GM12865 (cell line): ENCODE measurements at regions not wholly inside any gene's neighbourhood (a gene's known extent, or its start where the extent isn't known, plus 50 kb on each side); places are given as distances from the start of the nearest gene placed in this dataset.

ENCODE experiments used
- DNase-seq: peaks from one replicate; pipeline ENCODE4 v3.0.0; 2010; ENCODE audit warnings: low read depth
- H3K4me3 ChIP-seq: 2 replicates; pipeline ENCODE4 v1.5.1; 2011; ENCODE audit warnings: mild to moderate bottlenecking, low read depth, low read length, control low read depth
- TF ChIP-seq, protein P1 (sequence below): IDR thresholded peaks from 2 replicates; pipeline ENCODE4 v1.5.1; 2011; ENCODE audit warnings: low read length, control low read depth, low read depth, inconsistent platforms; ENCODE audit not compliant: insufficient read depth; ENCODE audit errors: missing control alignments

DNA sequence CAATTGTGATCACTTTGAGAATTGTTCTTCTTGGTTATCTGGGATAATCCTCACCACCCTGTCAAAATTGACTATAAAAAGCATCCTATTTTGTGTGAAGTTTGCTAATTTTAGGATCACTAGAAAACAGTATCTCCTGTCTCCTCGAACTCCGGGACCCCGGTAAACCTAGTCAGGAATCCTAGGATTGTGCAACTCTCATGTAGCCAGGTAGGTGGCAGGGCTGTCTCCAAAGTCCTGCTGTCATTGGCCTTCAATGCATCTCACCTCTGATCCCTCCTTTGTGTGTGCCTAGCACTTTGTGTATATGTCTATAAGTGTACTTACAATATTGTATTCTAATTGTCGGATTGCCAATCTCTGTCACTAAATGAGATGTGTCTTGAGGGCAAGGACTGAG lies 1564.8 kb downstream of the RPA4 start:
- no peak overlapping the region for H3K4me3 ChIP-seq
- TF ChIP-seq, protein P1, sequence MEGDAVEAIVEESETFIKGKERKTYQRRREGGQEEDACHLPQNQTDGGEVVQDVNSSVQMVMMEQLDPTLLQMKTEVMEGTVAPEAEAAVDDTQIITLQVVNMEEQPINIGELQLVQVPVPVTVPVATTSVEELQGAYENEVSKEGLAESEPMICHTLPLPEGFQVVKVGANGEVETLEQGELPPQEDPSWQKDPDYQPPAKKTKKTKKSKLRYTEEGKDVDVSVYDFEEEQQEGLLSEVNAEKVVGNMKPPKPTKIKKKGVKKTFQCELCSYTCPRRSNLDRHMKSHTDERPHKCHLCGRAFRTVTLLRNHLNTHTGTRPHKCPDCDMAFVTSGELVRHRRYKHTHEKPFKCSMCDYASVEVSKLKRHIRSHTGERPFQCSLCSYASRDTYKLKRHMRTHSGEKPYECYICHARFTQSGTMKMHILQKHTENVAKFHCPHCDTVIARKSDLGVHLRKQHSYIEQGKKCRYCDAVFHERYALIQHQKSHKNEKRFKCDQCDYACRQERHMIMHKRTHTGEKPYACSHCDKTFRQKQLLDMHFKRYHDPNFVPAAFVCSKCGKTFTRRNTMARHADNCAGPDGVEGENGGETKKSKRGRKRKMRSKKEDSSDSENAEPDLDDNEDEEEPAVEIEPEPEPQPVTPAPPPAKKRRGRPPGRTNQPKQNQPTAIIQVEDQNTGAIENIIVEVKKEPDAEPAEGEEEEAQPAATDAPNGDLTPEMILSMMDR = no peak
- DNase-seq = no peak

DNA sequence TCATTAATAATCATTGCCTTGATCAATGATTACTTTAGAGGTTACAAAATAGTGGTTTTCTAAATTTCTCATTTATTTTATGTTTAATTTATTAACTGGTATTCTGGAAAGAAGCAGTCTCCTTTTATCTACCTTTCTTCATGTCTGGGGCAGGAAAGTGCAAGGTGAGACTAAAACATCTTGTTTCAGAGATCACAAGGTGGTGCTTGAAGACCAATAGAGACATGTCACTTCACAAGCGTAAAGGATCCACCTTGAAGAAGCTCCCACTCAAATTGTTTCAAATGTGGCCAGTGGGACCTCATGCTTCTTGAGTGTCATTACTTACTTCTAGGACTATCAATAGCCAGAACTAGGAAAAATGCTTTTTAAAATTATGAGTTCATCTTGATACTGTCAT lies 1568.7 kb downstream of the RPA4 start:
- TF ChIP-seq, protein P1 = no peak

DNA sequence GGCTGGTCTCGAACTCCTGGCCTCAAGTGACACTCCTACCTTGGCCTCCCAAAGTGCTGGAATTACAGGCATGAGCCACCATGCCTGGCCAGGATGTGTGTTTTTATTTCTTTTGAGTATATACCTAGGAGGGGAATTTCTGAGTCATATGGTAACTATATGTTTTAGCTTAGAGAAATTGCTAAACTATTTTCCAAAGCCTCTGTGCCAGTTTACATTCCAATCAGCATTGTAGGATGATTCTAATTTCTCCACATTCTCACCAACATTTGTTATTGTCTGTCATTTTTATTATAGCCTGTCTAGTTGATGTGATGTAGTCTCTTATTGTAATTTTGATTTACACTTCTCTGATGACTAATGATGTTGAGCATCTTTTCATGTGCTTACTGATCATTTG lies 1576.0 kb downstream of the RPA4 start:
- DNase-seq = no peak
- no peak overlapping the region for H3K4me3 ChIP-seq
- TF ChIP-seq, protein P1 = no peak

More for the DNA sequence above, 1568.7 kb downstream of the RPA4 start:
- no peak for DNase-seq
- H3K4me3 ChIP-seq = no peak overlapping the region

DNA sequence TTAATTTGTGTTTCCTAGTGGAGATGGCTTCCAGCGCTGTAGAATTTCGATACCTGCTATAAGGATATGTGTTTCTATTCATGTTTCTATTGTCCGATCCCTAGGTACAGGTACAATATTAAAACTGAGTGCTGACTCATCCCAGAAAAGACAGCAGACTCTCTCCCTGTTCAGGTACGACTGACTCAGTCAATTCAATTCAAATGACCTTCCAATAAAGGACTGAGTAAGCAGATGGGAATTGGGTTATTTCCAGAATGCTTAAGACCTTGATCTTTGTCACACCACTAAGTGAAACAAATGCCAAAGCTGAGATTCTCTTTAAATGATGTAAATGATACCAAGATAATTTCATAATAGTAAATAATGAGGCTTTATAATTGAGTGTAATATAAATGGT lies 1596.9 kb downstream of the RPA4 start:
- no peak for DNase-seq
- no peak overlapping the region for H3K4me3 ChIP-seq

GRCh38 chrX:98481636-98482035 lies 1597.9 kb downstream of the RPA4 start:
- TF ChIP-seq, protein P1 = no peak
- DNase-seq = no peak
- H3K4me3 ChIP-seq = no peak overlapping the region

More for the DNA sequence above, 1596.9 kb downstream of the RPA4 start:
- TF ChIP-seq, protein P1 = no peak

DNA sequence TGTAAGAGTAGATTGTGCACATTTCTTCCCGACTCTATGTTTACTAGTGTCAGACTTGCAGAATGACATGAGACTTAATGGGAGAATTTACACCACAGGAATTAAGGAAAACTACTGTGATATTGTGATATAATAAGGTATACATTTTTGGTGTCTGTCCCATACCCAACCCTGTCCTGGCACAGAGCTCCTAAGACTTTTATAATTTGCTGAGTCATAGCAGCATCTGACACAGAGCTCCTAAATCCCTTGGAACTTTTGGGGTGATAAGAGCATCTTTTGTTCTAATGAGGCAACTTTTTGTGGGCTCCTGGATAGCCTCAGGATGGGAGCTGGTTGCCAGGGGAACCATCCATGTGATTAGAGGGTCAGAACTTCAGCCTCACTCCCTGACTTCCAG lies 1607.0 kb downstream of the RPA4 start:
- DNase-seq = no peak
- H3K4me3 ChIP-seq = no peak overlapping the region
- TF ChIP-seq, protein P1 = no peak

GRCh38 chrX:98501426-98501825 lies 1617.7 kb downstream of the RPA4 start:
- TF ChIP-seq, protein P1 = no peak
- no peak overlapping the region for H3K4me3 ChIP-seq
- no peak for DNase-seq
